ENCODE measurements at regions not wholly inside any gene's neighbourhood (a gene's known extent, or its start where the extent isn't known, plus 50 kb on each side); places are given as distances from the start of the nearest gene placed in this dataset.

GRCh38 chr9:129387822-129388221 is 209.8 kb upstream of the IER5L start:
- TF ChIP-seq CTCF (IDR thresholded peaks at IDR 0.05) (no peak), POLR2A (IDR thresholded peaks at IDR 0.05) (no peak), EP300 (IDR thresholded peaks at IDR 0.05) (no peak)
